ENCODE measurements at regions not wholly inside any gene's neighbourhood (a gene's known extent, or its start where the extent isn't known, plus 50 kb on each side); places are given as distances from the start of the nearest gene placed in this dataset.

GRCh38 chr5:56507351-56507930 lies 274.3 kb upstream of the ANKRD55 start:
- H3K23ac ChIP-seq (ENCODE audit: insufficient read length, low read depth, low read length), result no peak overlapping the region
- DNase-seq, result no peak
- no peak overlapping the region for H4K8ac ChIP-seq (replicated peaks; ENCODE audit: insufficient read length, low read depth, low read length)
- Mint-ChIP-seq H3K4me3 (no peak overlapping the region), H3K27ac (no peak overlapping the region), H3K9me3 (no peaks in the 10 kb centered on the region), H3K36me3 (ENCODE audit: insufficient read depth in 1 of 3, low read depth in 3 of 3) (no peaks in the 10 kb centered on the region; a peak in 1 of 7 replicates), H3K27me3 (ENCODE audit: low read depth) (no peaks in the 10 kb centered on the region), H3K4me1 (peaks cover 3 to 9% of the 10 kb centered on the region in 2 experiments; a peak in 3 of 4 replicates)
- H3T11ph ChIP-seq (ENCODE audit: low read length), result no peak overlapping the region
- no peaks in the 10 kb centered on the region for H3K23me2 ChIP-seq (ENCODE audit: insufficient read length, low read depth, low read length, poor library complexity, severe bottlenecking)
- no CpG with 5 or more reads among the region's 2 CpGs for WGBS (ENCODE audit: extremely low coverage, insufficient read length, low lambda C conversion rate)
- H3K56ac ChIP-seq (ENCODE audit: insufficient read length, low read depth, low read length), result no peak overlapping the region
- TF ChIP-seq, protein P1, sequence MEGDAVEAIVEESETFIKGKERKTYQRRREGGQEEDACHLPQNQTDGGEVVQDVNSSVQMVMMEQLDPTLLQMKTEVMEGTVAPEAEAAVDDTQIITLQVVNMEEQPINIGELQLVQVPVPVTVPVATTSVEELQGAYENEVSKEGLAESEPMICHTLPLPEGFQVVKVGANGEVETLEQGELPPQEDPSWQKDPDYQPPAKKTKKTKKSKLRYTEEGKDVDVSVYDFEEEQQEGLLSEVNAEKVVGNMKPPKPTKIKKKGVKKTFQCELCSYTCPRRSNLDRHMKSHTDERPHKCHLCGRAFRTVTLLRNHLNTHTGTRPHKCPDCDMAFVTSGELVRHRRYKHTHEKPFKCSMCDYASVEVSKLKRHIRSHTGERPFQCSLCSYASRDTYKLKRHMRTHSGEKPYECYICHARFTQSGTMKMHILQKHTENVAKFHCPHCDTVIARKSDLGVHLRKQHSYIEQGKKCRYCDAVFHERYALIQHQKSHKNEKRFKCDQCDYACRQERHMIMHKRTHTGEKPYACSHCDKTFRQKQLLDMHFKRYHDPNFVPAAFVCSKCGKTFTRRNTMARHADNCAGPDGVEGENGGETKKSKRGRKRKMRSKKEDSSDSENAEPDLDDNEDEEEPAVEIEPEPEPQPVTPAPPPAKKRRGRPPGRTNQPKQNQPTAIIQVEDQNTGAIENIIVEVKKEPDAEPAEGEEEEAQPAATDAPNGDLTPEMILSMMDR (conservative IDR thresholded peaks at IDR 0.05), result no peak
- no peak overlapping the region for H2BK5ac ChIP-seq (ENCODE audit: insufficient read length, low read length)
- H3K4me1 ChIP-seq (ENCODE audit: insufficient read depth, low read length), result no peaks in the 10 kb centered on the region
- H3K9me3 ChIP-seq (ENCODE audit: control insufficient read depth, low read depth, low read length), result no peaks in the 10 kb centered on the region
- no peak overlapping the region for H3K4ac ChIP-seq (ENCODE audit: low read depth, low read length)
- H3K79me1 ChIP-seq (ENCODE audit: insufficient read depth, low read depth, low read length, poor library complexity, severe bottlenecking), result no peaks in the 10 kb centered on the region
- no peak overlapping the region for H2BK12ac ChIP-seq (ENCODE audit: insufficient read length, low read depth, low read length)
- H3K27ac ChIP-seq (ENCODE audit: insufficient read length, low read depth, low read length), result no peak overlapping the region
- H3K9ac ChIP-seq (ENCODE audit: extremely low read depth, insufficient read length, low read length), result no peak overlapping the region
- H4K5ac ChIP-seq (ENCODE audit: insufficient read length, low read depth, low read length), result no peak overlapping the region
- no peak overlapping the region for H2AK5ac ChIP-seq (ENCODE audit: insufficient read length, low read length)
- no peak overlapping the region for H3K4me2 ChIP-seq (ENCODE audit: insufficient read depth, insufficient read length, low read length)
- H2BK15ac ChIP-seq (ENCODE audit: low read depth, low read length), result no peak overlapping the region
- no peaks in the 10 kb centered on the region for H3K27me3 ChIP-seq (ENCODE audit: insufficient read depth, low read length)
- H2BK120ac ChIP-seq (ENCODE audit: low read depth, low read length, poor library complexity, severe bottlenecking), result no peak overlapping the region
- H4K20me1 ChIP-seq (ENCODE audit: control insufficient read depth, insufficient read depth, insufficient read length), result no peaks in the 10 kb centered on the region
- no peak overlapping the region for H3K14ac ChIP-seq (ENCODE audit: insufficient read depth, low read length)
- no peak overlapping the region for H3K18ac ChIP-seq (ENCODE audit: insufficient read length, low read depth, low read length)
- H2BK20ac ChIP-seq (ENCODE audit: low read depth, low read length, poor library complexity, severe bottlenecking), result no peak overlapping the region
- H4K91ac ChIP-seq (ENCODE audit: insufficient read length, low read depth, low read length), result no peak overlapping the region
- H2AFZ ChIP-seq (ENCODE audit: low read length), result no peak overlapping the region
- H3K79me2 ChIP-seq (ENCODE audit: insufficient read depth, low read length), result no peaks in the 10 kb centered on the region

All from H9 (cell line).